ENCODE measurements at regions not wholly inside any gene's neighbourhood (a gene's known extent, or its start where the extent isn't known, plus 50 kb on each side); places are given as distances from the start of the nearest gene placed in this dataset.
"Not testable (repeated sequence)": the region's sequence is repeated elsewhere in the genome, so short reads cannot be mapped to it uniquely, and the experiment has no call there.

GRCh38 chr4:9659678-9660077, 121.8 kb upstream of the DRD5 start:
- DNase-seq (ENCODE audit: low spot score) = peak; percentile 19
- H3K4me3 ChIP-seq (ENCODE audit: low read depth, low read length, poor library complexity, severe bottlenecking); H3K27ac ChIP-seq (ENCODE audit: low read depth, low read length, poor library complexity, severe bottlenecking); POLR2A ChIA-PET (ENCODE audit: low non-redundant PET); H3K27me3 ChIP-seq (replicated peaks; ENCODE audit: insufficient read depth, low read depth, low read length, poor library complexity); CTCF ChIA-PET; BruUV-seq (replicated peaks); H3K9me3 ChIP-seq (ENCODE audit: low read depth, low read length, poor library complexity, severe bottlenecking); intact Hi-C loops (cut with micrococcal nuclease; ENCODE audit: unreplicated experiment); H3K36me3 ChIP-seq (ENCODE audit: insufficient read depth, low read length, poor library complexity, severe bottlenecking); H3K4me1 ChIP-seq (ENCODE audit: insufficient read depth, low read length, poor library complexity, severe bottlenecking): not testable (repeated sequence)
- TF ChIP-seq, protein P1, sequence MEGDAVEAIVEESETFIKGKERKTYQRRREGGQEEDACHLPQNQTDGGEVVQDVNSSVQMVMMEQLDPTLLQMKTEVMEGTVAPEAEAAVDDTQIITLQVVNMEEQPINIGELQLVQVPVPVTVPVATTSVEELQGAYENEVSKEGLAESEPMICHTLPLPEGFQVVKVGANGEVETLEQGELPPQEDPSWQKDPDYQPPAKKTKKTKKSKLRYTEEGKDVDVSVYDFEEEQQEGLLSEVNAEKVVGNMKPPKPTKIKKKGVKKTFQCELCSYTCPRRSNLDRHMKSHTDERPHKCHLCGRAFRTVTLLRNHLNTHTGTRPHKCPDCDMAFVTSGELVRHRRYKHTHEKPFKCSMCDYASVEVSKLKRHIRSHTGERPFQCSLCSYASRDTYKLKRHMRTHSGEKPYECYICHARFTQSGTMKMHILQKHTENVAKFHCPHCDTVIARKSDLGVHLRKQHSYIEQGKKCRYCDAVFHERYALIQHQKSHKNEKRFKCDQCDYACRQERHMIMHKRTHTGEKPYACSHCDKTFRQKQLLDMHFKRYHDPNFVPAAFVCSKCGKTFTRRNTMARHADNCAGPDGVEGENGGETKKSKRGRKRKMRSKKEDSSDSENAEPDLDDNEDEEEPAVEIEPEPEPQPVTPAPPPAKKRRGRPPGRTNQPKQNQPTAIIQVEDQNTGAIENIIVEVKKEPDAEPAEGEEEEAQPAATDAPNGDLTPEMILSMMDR (conservative IDR thresholded peaks at IDR 0.05; ENCODE audit: low read depth, low read length) = peak; percentile 43

DNA sequence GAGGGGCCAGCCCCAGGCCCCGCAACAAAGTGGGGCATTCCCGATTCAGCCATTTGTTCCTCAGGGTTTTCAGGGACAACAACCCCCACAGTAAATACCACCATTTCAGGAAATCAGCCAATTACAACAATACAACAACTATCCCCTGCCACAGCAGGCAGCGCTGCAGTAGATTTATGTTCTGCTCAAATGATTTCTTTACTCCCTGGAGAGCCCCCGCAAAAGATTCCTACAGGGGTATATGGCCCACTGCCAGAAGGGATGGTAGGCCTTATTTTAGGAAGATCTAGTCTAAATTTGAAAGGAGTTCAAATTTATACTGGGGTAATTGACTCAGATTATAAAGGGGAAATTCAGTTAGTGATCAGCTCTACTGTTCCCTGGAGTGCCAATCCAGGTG, 120.5 kb upstream of the DRD5 start:
- H3K4me1 ChIP-seq (ENCODE audit: insufficient read depth, low read length, poor library complexity, severe bottlenecking) = not testable (repeated sequence)
- peak; percentile 56 for DNase-seq (ENCODE audit: low spot score)

GRCh38 chr4:9670725-9671124, 110.7 kb upstream of the DRD5 start:
- H3K4me3 ChIP-seq (ENCODE audit: low read depth, low read length, poor library complexity, severe bottlenecking); H3K9me3 ChIP-seq (ENCODE audit: low read depth, low read length, poor library complexity, severe bottlenecking); H3K4me1 ChIP-seq (ENCODE audit: insufficient read depth, low read length, poor library complexity, severe bottlenecking); BruUV-seq (replicated peaks); H3K27ac ChIP-seq (ENCODE audit: low read depth, low read length, poor library complexity, severe bottlenecking); H3K27me3 ChIP-seq (replicated peaks; ENCODE audit: insufficient read depth, low read depth, low read length, poor library complexity); POLR2A ChIA-PET (ENCODE audit: low non-redundant PET); CTCF ChIA-PET; intact Hi-C loops (cut with micrococcal nuclease; ENCODE audit: unreplicated experiment); H3K36me3 ChIP-seq (ENCODE audit: insufficient read depth, low read length, poor library complexity, severe bottlenecking); DNase-seq (ENCODE audit: low spot score): not testable (repeated sequence)

More for the DNA sequence above, 120.5 kb upstream of the DRD5 start:
- H3K9me3 ChIP-seq (ENCODE audit: low read depth, low read length, poor library complexity, severe bottlenecking); H3K27ac ChIP-seq (ENCODE audit: low read depth, low read length, poor library complexity, severe bottlenecking); BruUV-seq (replicated peaks); CTCF ChIA-PET; H3K4me3 ChIP-seq (ENCODE audit: low read depth, low read length, poor library complexity, severe bottlenecking); intact Hi-C loops (cut with micrococcal nuclease; ENCODE audit: unreplicated experiment); H3K27me3 ChIP-seq (replicated peaks; ENCODE audit: insufficient read depth, low read depth, low read length, poor library complexity); H3K36me3 ChIP-seq (ENCODE audit: insufficient read depth, low read length, poor library complexity, severe bottlenecking); POLR2A ChIA-PET (ENCODE audit: low non-redundant PET): not testable (repeated sequence)

GRCh38 chr4:9677357-9677756, 104.1 kb upstream of the DRD5 start:
- BruUV-seq (replicated peaks); H3K27me3 ChIP-seq (replicated peaks; ENCODE audit: insufficient read depth, low read depth, low read length, poor library complexity); POLR2A ChIA-PET (ENCODE audit: low non-redundant PET); H3K4me3 ChIP-seq (ENCODE audit: low read depth, low read length, poor library complexity, severe bottlenecking); H3K27ac ChIP-seq (ENCODE audit: low read depth, low read length, poor library complexity, severe bottlenecking); intact Hi-C loops (cut with micrococcal nuclease; ENCODE audit: unreplicated experiment); H3K36me3 ChIP-seq (ENCODE audit: insufficient read depth, low read length, poor library complexity, severe bottlenecking); DNase-seq (ENCODE audit: low spot score); CTCF ChIA-PET; H3K9me3 ChIP-seq (ENCODE audit: low read depth, low read length, poor library complexity, severe bottlenecking); H3K4me1 ChIP-seq (ENCODE audit: insufficient read depth, low read length, poor library complexity, severe bottlenecking): not testable (repeated sequence)

DNA sequence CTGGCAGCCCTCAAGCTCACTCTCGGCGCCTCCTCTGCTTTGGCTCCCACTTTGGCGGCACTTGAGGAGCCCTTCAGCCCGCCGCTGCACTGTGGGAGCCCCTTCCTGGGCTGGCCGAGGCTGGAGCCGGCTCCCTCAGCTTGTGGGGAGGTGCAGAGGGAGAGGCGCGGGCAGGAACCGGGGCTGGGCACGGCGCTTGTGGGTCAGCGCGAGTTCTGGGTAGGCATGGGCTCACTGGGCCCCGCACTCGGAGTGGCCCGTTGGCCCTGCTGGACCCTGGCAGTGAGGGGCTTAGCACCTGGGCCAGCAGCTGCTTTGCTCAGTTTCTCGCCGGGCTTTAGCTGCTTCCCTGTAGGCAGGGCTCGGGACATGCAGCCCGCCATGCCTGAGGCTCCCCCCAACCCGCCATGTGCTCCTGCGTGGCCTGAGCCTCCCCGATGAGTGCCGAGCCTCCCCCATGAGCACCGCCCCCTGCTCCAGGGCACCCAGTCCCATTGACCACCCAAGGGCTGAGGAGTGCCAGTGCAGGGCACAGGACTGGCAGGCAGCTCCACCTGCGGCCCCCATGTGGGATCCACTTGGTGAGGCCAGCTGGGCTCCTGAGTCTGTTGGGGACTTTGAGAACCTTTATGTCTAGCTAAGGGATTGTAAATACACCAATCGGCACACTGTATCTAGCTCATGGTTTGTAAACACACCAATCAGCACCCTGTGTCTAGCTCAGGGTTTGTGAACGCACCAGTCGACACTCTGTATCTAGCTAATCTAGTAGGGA, 101.5 kb upstream of the DRD5 start:
- no peak overlapping the region for H3K27ac ChIP-seq (ENCODE audit: low read depth, low read length, poor library complexity, severe bottlenecking)
- no peak for TF ChIP-seq EZH2 (IDR thresholded peaks at IDR 0.05; ENCODE audit: borderline replicate concordance, low read depth, low read length, poor library complexity, severe bottlenecking)
- TF ChIP-seq, protein P1 (conservative IDR thresholded peaks at IDR 0.05; ENCODE audit: low read depth, low read length) = no peak
- intact Hi-C loops (cut with micrococcal nuclease; ENCODE audit: unreplicated experiment) = no loop called here
- H3K9me3 ChIP-seq (ENCODE audit: low read depth, low read length, poor library complexity, severe bottlenecking) = no peaks in the 10 kb centered on the region
- H3K27me3 ChIP-seq (replicated peaks; ENCODE audit: insufficient read depth, low read depth, low read length, poor library complexity) = no peaks in the 10 kb centered on the region
- CTCF ChIA-PET = no interaction called here
- POLR2A ChIA-PET (ENCODE audit: low non-redundant PET) = no interaction called here
- no peaks in the 10 kb centered on the region for H3K4me1 ChIP-seq (ENCODE audit: insufficient read depth, low read length, poor library complexity, severe bottlenecking)
- BruUV-seq (replicated peaks) = no TSS peak
- H3K36me3 ChIP-seq (ENCODE audit: insufficient read depth, low read length, poor library complexity, severe bottlenecking) = no peaks in the 10 kb centered on the region
- H3K4me3 ChIP-seq (ENCODE audit: low read depth, low read length, poor library complexity, severe bottlenecking) = no peak overlapping the region
- no peak for DNase-seq (ENCODE audit: low spot score)

GRCh38 chr4:9683174-9683573, 98.3 kb upstream of the DRD5 start:
- H3K9me3 ChIP-seq (ENCODE audit: low read depth, low read length, poor library complexity, severe bottlenecking); CTCF ChIA-PET; BruUV-seq (replicated peaks); POLR2A ChIA-PET (ENCODE audit: low non-redundant PET); DNase-seq (ENCODE audit: low spot score); H3K36me3 ChIP-seq (ENCODE audit: insufficient read depth, low read length, poor library complexity, severe bottlenecking); H3K27me3 ChIP-seq (replicated peaks; ENCODE audit: insufficient read depth, low read depth, low read length, poor library complexity); intact Hi-C loops (cut with micrococcal nuclease; ENCODE audit: unreplicated experiment); H3K4me1 ChIP-seq (ENCODE audit: insufficient read depth, low read length, poor library complexity, severe bottlenecking); H3K27ac ChIP-seq (ENCODE audit: low read depth, low read length, poor library complexity, severe bottlenecking); H3K4me3 ChIP-seq (ENCODE audit: low read depth, low read length, poor library complexity, severe bottlenecking): not testable (repeated sequence)

All from A673 (cell line).